Astrocyte (in vitro differentiated cells and primary cell): ENCODE measurements at regions not wholly inside any gene's neighbourhood (a gene's known extent, or its start where the extent isn't known, plus 50 kb on each side); places are given as distances from the start of the nearest gene placed in this dataset.

ENCODE experiments used
- DNase-seq: peaks from one replicate; pipeline ENCODE4 v3.0.0-alpha.2; 2010; ENCODE audit warnings: low read depth
- FAIRE-seq: peaks from 2 replicates; lab custom pipeline; 2011; peaks lifted over from hg19 to GRCh38; lab: Jason Lieb, UNC
- H2AFZ ChIP-seq: 2 replicates; pipeline ENCODE4 v1.6.0; 2012; ENCODE audit warnings: low read depth, low read length, inconsistent platforms
- H3K27ac ChIP-seq: 2 replicates; pipeline ENCODE4 v1.5.1; 2011; ENCODE audit warnings: low read depth, low read length, inconsistent platforms
- H3K27me3 ChIP-seq: 2 replicates; pipeline ENCODE4 v1.6.0; 2011; ENCODE audit warnings: low read length, inconsistent platforms; ENCODE audit not compliant: insufficient read depth
- H3K36me3 ChIP-seq: 2 replicates; pipeline ENCODE4 v1.5.1; 2011; ENCODE audit warnings: low read length, inconsistent platforms; ENCODE audit not compliant: insufficient read depth
- H3K4me1 ChIP-seq: 2 replicates; pipeline ENCODE4 v1.5.1; 2011; ENCODE audit warnings: low read length, inconsistent platforms; ENCODE audit not compliant: insufficient read depth
- H3K4me2 ChIP-seq: 2 replicates; pipeline ENCODE4 v1.6.0; 2012; ENCODE audit warnings: low read length, inconsistent platforms
- H3K4me3 ChIP-seq: 2 replicates; pipeline ENCODE4 v1.5.1; 2011; ENCODE audit warnings: low read depth, mild to moderate bottlenecking, low read length, inconsistent platforms; ENCODE audit not compliant: insufficient read depth
- H3K79me2 ChIP-seq: 2 replicates; pipeline ENCODE4 v1.6.0; 2012; ENCODE audit warnings: mild to moderate bottlenecking, low read length, inconsistent platforms; ENCODE audit not compliant: insufficient read depth
- H3K9ac ChIP-seq: 2 replicates; pipeline ENCODE4 v1.6.0; 2012; ENCODE audit warnings: mild to moderate bottlenecking, low read length, inconsistent platforms
- H3K9me3 ChIP-seq: 2 replicates; pipeline ENCODE4 v1.5.1; 2012; ENCODE audit warnings: low read depth, mild to moderate bottlenecking, low read length, inconsistent platforms; ENCODE audit not compliant: insufficient read depth
- H4K20me1 ChIP-seq: 2 replicates; pipeline ENCODE4 v1.6.0; 2012; ENCODE audit warnings: low read length, inconsistent platforms; ENCODE audit not compliant: insufficient read depth
- H3K27ac Mint-ChIP-seq: one replicate; pipeline ENCODE4 v1.8.0; 2021; ENCODE audit warnings: mild to moderate bottlenecking, mixed read lengths; ENCODE audit not compliant: unreplicated experiment
- H3K27me3 Mint-ChIP-seq: one replicate; pipeline ENCODE4 v1.8.0; 2021; ENCODE audit warnings: low read depth, mixed read lengths; ENCODE audit not compliant: unreplicated experiment
- H3K36me3 Mint-ChIP-seq: one replicate; pipeline ENCODE4 v1.8.0; 2021; ENCODE audit warnings: low read depth, mixed read lengths; ENCODE audit not compliant: unreplicated experiment
- H3K4me1 Mint-ChIP-seq: one replicate; pipeline ENCODE4 v1.8.0; 2021; ENCODE audit warnings: low read depth, mixed read lengths; ENCODE audit not compliant: unreplicated experiment
- H3K4me3 Mint-ChIP-seq: one replicate; pipeline ENCODE4 v1.8.0; 2021; ENCODE audit warnings: mild to moderate bottlenecking, moderate library complexity, mixed read lengths; ENCODE audit not compliant: unreplicated experiment
- H3K9me3 Mint-ChIP-seq: one replicate; pipeline ENCODE4 v1.8.0; 2021; ENCODE audit warnings: mild to moderate bottlenecking, mixed read lengths; ENCODE audit not compliant: unreplicated experiment
- CTCF ChIP-seq: IDR thresholded peaks from 2 replicates; pipeline ENCODE4 v1.5.1; 2011; ENCODE audit warnings: low read depth, mild to moderate bottlenecking, inconsistent platforms, low read length, moderate library complexity; ENCODE audit not compliant: insufficient read depth
- EZH2 ChIP-seq: IDR thresholded peaks from 2 replicates; pipeline ENCODE4 v1.6.1; 2012; ENCODE audit warnings: mild to moderate bottlenecking, low read length, inconsistent platforms; ENCODE audit not compliant: insufficient read depth

GRCh38 chr14:40229676-40230075 is 797.4 kb upstream of the FBXO33 start:
- no peak overlapping the region for H3K4me2 ChIP-seq
- no peak for FAIRE-seq
- H2AFZ ChIP-seq = no peak overlapping the region
- TF ChIP-seq CTCF (no peak), EZH2 (no peak)
- H3K79me2 ChIP-seq = no peaks in the 10 kb centered on the region
- H3K9ac ChIP-seq = no peak overlapping the region
- no peaks in the 10 kb centered on the region for H3K36me3 ChIP-seq
- no peaks in the 10 kb centered on the region for H4K20me1 ChIP-seq
- Mint-ChIP-seq H3K4me3 (no peak overlapping the region), H3K4me1 (no peaks in the 10 kb centered on the region), H3K36me3 (no peaks in the 10 kb centered on the region), H3K27me3 (no peaks in the 10 kb centered on the region), H3K9me3 (no peaks in the 10 kb centered on the region), H3K27ac (no peak overlapping the region)
- DNase-seq = no peak
- peaks cover 7% of the 10 kb centered on the region for H3K9me3 ChIP-seq
- H3K4me3 ChIP-seq = no peak overlapping the region
- no peaks in the 10 kb centered on the region for H3K4me1 ChIP-seq
- no peaks in the 10 kb centered on the region for H3K27me3 ChIP-seq
- no peak overlapping the region for H3K27ac ChIP-seq

DNA sequence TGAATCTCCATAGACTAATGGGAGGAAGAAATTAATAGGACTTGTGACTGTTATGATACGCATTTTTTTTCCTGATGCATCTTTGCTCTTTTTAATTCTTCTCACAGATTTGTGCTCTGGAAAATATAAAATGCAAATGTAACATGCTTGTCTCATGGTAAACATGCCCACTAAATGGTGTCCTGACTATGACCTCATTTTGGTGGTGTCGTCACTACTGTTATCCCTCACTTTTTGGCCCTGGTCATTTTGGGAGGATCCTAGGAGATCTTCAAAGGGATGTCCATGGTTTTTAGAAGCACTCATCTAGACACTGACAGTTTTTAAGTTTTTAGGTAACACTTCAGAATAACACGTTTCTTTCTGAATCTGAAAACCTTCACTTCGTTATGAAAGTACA is 790.8 kb upstream of the FBXO33 start:
- no peak overlapping the region for H3K9ac ChIP-seq
- no peak for FAIRE-seq
- H3K27ac ChIP-seq = no peak overlapping the region
- no peak for TF ChIP-seq CTCF
- no peak for TF ChIP-seq EZH2
- no peaks in the 10 kb centered on the region for H3K36me3 ChIP-seq
- no peaks in the 10 kb centered on the region for H3K4me1 Mint-ChIP-seq
- H3K36me3 Mint-ChIP-seq = no peaks in the 10 kb centered on the region
- H3K27me3 Mint-ChIP-seq = no peaks in the 10 kb centered on the region
- H2AFZ ChIP-seq = no peak overlapping the region
- no peaks in the 10 kb centered on the region for H3K9me3 ChIP-seq
- H3K79me2 ChIP-seq = no peaks in the 10 kb centered on the region
- H3K27ac Mint-ChIP-seq = no peak overlapping the region
- no peak overlapping the region for H3K4me3 ChIP-seq
- H3K4me2 ChIP-seq = no peak overlapping the region
- H4K20me1 ChIP-seq = no peaks in the 10 kb centered on the region
- no peaks in the 10 kb centered on the region for H3K9me3 Mint-ChIP-seq
- no peaks in the 10 kb centered on the region for H3K4me1 ChIP-seq
- no peaks in the 10 kb centered on the region for H3K27me3 ChIP-seq
- DNase-seq = no peak
- H3K4me3 Mint-ChIP-seq = no peak overlapping the region

- H3K4me3 Mint-ChIP-seq = no peak overlapping the region
- H3K79me2 ChIP-seq = no peaks in the 10 kb centered on the region
- H3K36me3 ChIP-seq = no peaks in the 10 kb centered on the region
- no peak overlapping the region for H3K27ac ChIP-seq
- no peaks in the 10 kb centered on the region for H3K27me3 Mint-ChIP-seq
- H3K4me2 ChIP-seq = no peak overlapping the region
- H3K4me1 Mint-ChIP-seq = no peaks in the 10 kb centered on the region
- no peak overlapping the region for H3K27ac Mint-ChIP-seq
- peaks cover under 1% of the 10 kb centered on the region for H3K9me3 Mint-ChIP-seq
- no peaks in the 10 kb centered on the region for H4K20me1 ChIP-seq
- no peaks in the 10 kb centered on the region for H3K27me3 ChIP-seq
- no peak overlapping the region for H3K9ac ChIP-seq
- no peak for FAIRE-seq
- no peak overlapping the region for H2AFZ ChIP-seq
- H3K4me1 ChIP-seq = no peaks in the 10 kb centered on the region
- H3K4me3 ChIP-seq = no peak overlapping the region
- DNase-seq = no peak
- H3K36me3 Mint-ChIP-seq = no peaks in the 10 kb centered on the region
- no peaks in the 10 kb centered on the region for H3K9me3 ChIP-seq
- TF ChIP-seq CTCF (no peak), EZH2 (no peak)
Measured at GRCh38 chr14:40221428-40221827, 789.2 kb upstream of the FBXO33 start.
